Mesothelial cell of epicardium (in vitro differentiated cells): ENCODE measurements at regions not wholly inside any gene's neighbourhood (a gene's known extent, or its start where the extent isn't known, plus 50 kb on each side); places are given as distances from the start of the nearest gene placed in this dataset.

Experiments used
- DNase-seq, 2 experiments: peaks; one replicate each; pipeline ENCODE4 v3.0.0; 2021; ENCODE audit warnings: low spot score in 2 of 2; ENCODE audit not compliant: unreplicated experiment in 2 of 2
- H3K27ac Mint-ChIP-seq: 2 replicates; pipeline ENCODE4 v1.8.0; 2021; ENCODE audit warnings: mixed read lengths
- H3K27me3 Mint-ChIP-seq: 2 replicates; pipeline ENCODE4 v1.8.0; 2021; ENCODE audit warnings: low read depth, mixed read lengths
- H3K36me3 Mint-ChIP-seq: 2 replicates; pipeline ENCODE4 v1.8.0; 2021; ENCODE audit warnings: mixed read lengths
- H3K4me1 Mint-ChIP-seq: 2 replicates; pipeline ENCODE4 v1.8.0; 2021; ENCODE audit warnings: mixed read lengths
- H3K4me3 Mint-ChIP-seq: 2 replicates; pipeline ENCODE4 v1.8.0; 2021; ENCODE audit warnings: mild to moderate bottlenecking, moderate library complexity, mixed read lengths
- H3K9me3 Mint-ChIP-seq: 2 replicates; pipeline ENCODE4 v1.8.0; 2021; ENCODE audit warnings: mixed read lengths
- TF ChIP-seq, protein P1 (sequence below): fragments of 200-600 bp; sonication (generic); IDR thresholded peaks from one replicate; pipeline ENCODE4 v1.5.0; 2021; ENCODE audit warnings: antibody characterized with exemption; ENCODE audit not compliant: unreplicated experiment

DNA sequence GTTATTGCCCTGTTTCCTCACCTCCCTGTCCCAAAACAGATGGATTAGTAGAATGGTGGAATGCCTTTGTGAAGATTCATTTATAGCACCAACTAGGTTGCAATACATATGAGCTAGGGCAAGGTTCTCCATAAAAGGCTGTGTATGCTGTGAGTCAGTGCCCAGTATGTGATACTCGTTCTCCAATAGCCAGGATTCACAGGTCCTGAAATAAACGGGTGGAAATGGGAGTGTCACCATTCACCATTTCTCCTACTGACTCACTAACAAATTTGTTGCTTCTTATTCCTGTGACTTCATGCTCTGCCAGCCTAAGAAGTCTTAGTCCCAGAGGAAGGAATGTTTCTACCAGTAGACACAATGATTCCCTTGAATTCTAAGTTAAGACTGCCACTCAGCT is 1745.4 kb downstream of the SLITRK1 start:
- Mint-ChIP-seq H3K4me1 (no peaks in the 10 kb centered on the region), H3K4me3 (no peak overlapping the region), H3K36me3 (no peaks in the 10 kb centered on the region), H3K9me3 (peaks cover 4% of the 10 kb centered on the region), H3K27ac (no peak overlapping the region), H3K27me3 (no peaks in the 10 kb centered on the region)
- TF ChIP-seq, protein P1, sequence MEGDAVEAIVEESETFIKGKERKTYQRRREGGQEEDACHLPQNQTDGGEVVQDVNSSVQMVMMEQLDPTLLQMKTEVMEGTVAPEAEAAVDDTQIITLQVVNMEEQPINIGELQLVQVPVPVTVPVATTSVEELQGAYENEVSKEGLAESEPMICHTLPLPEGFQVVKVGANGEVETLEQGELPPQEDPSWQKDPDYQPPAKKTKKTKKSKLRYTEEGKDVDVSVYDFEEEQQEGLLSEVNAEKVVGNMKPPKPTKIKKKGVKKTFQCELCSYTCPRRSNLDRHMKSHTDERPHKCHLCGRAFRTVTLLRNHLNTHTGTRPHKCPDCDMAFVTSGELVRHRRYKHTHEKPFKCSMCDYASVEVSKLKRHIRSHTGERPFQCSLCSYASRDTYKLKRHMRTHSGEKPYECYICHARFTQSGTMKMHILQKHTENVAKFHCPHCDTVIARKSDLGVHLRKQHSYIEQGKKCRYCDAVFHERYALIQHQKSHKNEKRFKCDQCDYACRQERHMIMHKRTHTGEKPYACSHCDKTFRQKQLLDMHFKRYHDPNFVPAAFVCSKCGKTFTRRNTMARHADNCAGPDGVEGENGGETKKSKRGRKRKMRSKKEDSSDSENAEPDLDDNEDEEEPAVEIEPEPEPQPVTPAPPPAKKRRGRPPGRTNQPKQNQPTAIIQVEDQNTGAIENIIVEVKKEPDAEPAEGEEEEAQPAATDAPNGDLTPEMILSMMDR = no peak
- no peak for DNase-seq

DNA sequence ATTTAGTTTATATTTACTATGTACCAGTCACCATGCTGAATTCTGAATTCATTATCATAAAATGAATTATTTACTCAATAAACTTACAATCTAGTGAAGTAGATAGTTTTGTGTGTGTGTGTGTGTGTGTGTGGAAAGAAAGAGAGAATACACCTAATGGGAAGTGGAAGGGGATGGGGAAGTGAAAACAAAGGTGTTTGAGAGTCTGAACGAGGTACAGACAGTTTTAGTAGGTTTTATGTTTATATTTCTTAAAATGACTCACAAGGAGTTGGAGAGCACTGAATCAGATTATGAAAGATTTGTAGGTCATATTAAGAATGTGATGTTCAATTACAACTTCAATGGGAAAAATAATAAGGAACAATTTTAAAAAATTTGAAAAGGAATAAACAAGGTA is 1753.0 kb downstream of the SLITRK1 start:
- DNase-seq = no peak
- Mint-ChIP-seq H3K36me3 (no peaks in the 10 kb centered on the region), H3K9me3 (no peaks in the 10 kb centered on the region), H3K4me1 (no peaks in the 10 kb centered on the region), H3K27me3 (no peaks in the 10 kb centered on the region), H3K4me3 (no peak overlapping the region), H3K27ac (no peak overlapping the region)
- TF ChIP-seq, protein P1 = no peak

DNA sequence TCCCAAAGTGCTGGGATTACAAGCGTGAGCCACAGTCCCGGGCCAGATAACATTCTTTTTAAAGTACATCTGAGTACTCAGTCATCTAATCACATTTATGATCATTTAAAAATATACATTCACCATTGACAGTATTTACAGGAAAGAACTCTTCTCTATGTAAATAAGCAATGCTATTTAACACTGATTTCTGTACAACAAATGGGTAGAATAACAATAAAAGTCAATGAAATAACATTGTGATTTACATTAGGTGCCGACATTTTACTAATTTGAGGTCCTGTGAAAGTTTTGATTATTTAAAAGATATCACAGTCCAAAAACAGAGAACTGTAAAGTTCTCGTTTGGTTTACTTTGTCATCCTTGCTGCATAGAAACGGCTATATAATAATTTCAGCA is 1763.7 kb downstream of the SLITRK1 start:
- H3K27ac Mint-ChIP-seq = no peak overlapping the region
- H3K4me1 Mint-ChIP-seq = peaks cover 7% of the 10 kb centered on the region
- TF ChIP-seq, protein P1 = no peak
- no peak overlapping the region for H3K4me3 Mint-ChIP-seq
- no peak for DNase-seq
- H3K36me3 Mint-ChIP-seq = no peaks in the 10 kb centered on the region
- peaks cover 6% of the 10 kb centered on the region for H3K9me3 Mint-ChIP-seq
- H3K27me3 Mint-ChIP-seq = no peaks in the 10 kb centered on the region

DNA sequence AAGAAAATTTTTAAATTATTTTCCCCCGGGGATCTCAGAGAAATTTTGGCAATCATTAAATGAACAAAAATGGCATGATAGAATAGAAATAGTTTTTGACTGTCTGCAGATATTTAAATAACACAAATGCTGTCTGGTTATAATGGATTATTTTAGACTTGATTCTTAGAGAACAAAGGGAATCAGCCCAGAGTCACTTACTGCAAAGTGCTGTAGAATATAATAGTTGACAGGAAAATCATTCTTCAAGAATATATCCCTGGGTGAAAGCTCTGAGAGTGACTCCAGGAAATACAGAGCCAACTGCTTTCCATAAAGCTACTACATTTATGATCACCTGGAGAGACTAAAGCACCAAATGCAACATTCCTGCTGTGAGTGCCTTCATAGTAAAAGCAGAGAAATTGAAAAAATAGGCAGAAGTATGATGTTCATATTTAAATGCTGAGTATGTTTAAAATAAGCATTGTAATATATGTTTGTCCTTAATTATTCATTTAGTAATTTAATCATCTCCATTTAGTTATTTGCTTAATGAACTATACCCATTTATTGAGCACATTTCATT is 1765.8 kb downstream of the SLITRK1 start:
- no peak for DNase-seq
- Mint-ChIP-seq H3K4me3 (no peak overlapping the region), H3K36me3 (peaks cover 3% of the 10 kb centered on the region), H3K9me3 (peaks cover 4% of the 10 kb centered on the region), H3K27ac (no peak overlapping the region), H3K4me1 (peaks cover 7% of the 10 kb centered on the region), H3K27me3 (no peaks in the 10 kb centered on the region)
- TF ChIP-seq, protein P1 = no peak

DNA sequence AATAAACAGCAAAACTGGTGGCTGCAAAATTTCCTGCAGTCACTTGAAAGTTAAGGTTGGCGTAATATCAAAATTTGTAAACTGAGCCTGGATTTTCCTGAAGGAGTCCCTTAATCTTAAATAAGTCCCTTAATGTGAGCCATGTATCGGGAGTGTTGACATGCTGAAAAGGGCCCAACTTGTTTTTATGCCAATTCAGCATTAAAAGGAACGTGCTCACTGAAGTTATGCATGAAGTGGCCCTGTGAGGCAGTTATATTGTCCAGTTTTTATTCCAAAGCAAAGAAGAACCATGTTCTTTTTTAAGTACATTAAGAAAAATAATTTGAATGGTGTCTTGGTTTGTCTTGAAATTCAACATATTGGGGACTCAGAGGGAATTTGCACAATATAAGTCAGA is 1766.9 kb downstream of the SLITRK1 start:
- TF ChIP-seq, protein P1 = no peak
- H3K27me3 Mint-ChIP-seq = no peaks in the 10 kb centered on the region
- peaks cover 7% of the 10 kb centered on the region for H3K4me1 Mint-ChIP-seq
- peaks cover 12% of the 10 kb centered on the region for H3K9me3 Mint-ChIP-seq
- peaks cover 3% of the 10 kb centered on the region for H3K36me3 Mint-ChIP-seq
- no peak for DNase-seq
- no peak overlapping the region for H3K27ac Mint-ChIP-seq
- H3K4me3 Mint-ChIP-seq = no peak overlapping the region

DNA sequence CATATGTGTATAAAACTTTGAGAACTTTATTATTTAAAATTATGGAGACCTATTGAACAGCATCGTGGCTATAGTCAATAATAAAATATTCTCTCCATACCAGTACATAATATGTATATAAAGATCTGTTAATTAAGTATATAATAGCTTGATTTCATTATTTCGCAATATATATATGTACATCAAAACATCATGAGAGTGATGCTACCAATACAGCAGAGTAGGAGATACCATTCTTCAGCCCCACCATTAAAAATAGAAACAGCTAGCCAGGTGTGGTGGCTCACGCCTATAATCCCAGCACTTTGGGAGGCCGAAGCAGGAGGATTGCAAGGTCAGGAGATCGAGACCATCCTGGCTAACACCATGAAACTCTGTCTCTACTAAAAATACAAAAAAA is 1755.3 kb upstream of the SPRY2 start:
- Mint-ChIP-seq H3K36me3 (peaks cover 4% of the 10 kb centered on the region), H3K27me3 (no peaks in the 10 kb centered on the region), H3K4me3 (no peak overlapping the region)

More for the DNA sequence above, 1755.3 kb upstream of the SPRY2 start:
- TF ChIP-seq, protein P1 = no peak
- Mint-ChIP-seq H3K4me1 (peaks cover 6% of the 10 kb centered on the region), H3K27ac (no peak overlapping the region), H3K9me3 (peaks cover 13% of the 10 kb centered on the region)
- DNase-seq = no peak
